GM10248 (cell line): ENCODE measurements at regions not wholly inside any gene's neighbourhood (a gene's known extent, or its start where the extent isn't known, plus 50 kb on each side); places are given as distances from the start of the nearest gene placed in this dataset.
"Not testable (repeated sequence)": the region's sequence is repeated elsewhere in the genome, so short reads cannot be mapped to it uniquely, and the experiment has no call there.

Experiments
- CTCF ChIA-PET: fragments of 300-600 bp; sonication (Branson Sonifier 250); formaldehyde crosslinking; extraction: SDS; loops from one replicate; lab custom pipeline; 2021; ENCODE audit warnings: antibody characterized with exemption; lab: Yijun Ruan, JAX
- POLR2A ChIA-PET: fragments of 350-650 bp; sonication (Branson Sonifier 250); formaldehyde crosslinking; extraction: SDS; loops from one replicate; lab custom pipeline; 2020; ENCODE audit warnings: antibody characterized with exemption; lab: Yijun Ruan, JAX
- DNase-seq: peaks from one replicate; pipeline ENCODE4 v3.0.0; 2012; ENCODE audit errors: extremely low spot score
- CTCF ChIP-seq: IDR thresholded peaks from 2 replicates; pipeline ENCODE4 v1.5.1; 2012; ENCODE audit warnings: mild to moderate bottlenecking, low read depth; ENCODE audit errors: extremely low read depth, missing control alignments, control extremely low read depth

DNA sequence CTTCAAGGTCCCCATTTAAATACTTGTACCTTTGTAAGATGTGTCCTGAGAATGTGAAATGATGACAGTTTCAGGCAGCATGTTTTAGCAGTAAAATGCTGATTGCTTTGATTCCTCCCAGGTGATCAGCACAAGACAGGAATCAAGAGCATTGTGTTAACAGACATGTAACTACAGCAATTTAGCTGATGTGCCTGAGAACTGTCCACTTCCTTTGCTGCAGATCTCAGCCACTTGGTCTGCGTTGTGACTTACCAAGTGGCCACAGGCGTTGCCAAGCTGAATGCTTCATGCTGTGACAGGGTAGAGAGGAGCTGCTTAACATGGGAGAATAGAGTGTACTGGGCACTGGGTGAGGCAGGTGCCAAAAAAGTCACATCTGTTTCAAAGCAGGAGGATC is 767.0 kb upstream of the POU3F2 start:
- no peak for DNase-seq
- ChIA-PET POLR2A (no interaction called here), CTCF (interaction anchor here (0.8 to 1.1 kb wide), 2 partner anchors 14 to 21 kb away, joined by 3 read pairs; no protein-coding TSS in a partner anchor)
- TF ChIP-seq CTCF = no peak

DNA sequence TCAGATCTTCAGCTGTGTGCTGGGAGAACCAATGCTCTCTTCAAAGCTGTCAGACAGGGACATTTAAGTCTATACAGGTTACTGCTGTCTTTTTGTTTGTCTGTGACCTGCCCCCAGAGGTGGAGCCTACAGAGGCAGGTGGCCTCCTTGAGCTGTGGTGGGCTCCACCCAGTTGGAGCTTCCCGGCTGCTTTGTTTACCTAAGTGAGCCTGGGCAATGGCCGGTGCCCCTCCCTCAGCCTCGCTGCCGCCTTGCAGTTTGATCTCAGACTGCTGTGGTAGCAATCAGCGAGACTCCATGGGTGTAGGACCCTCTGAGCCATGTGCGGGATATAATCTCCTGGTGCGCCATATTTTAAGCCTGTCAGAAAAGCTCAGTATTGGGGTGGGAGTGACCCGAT is 745.8 kb upstream of the POU3F2 start:
- POLR2A ChIA-PET, DNase-seq: not testable (repeated sequence)
- CTCF ChIA-PET = interaction anchor here (1.5 kb wide), 1 partner anchor 15 kb away, joined by 4 read pairs; no protein-coding TSS in a partner anchor

- POLR2A ChIA-PET = no interaction called here
- CTCF ChIA-PET = no interaction called here
- DNase-seq = no peak
- no peak for TF ChIP-seq CTCF
Observed at GRCh38 chr6:98092331-98092730, 742.0 kb upstream of the POU3F2 start.

GRCh38 chr6:98094696-98095095 is 739.7 kb upstream of the POU3F2 start:
- CTCF ChIA-PET = no interaction called here
- TF ChIP-seq CTCF = no peak
- POLR2A ChIA-PET = no interaction called here
- no peak for DNase-seq

DNA sequence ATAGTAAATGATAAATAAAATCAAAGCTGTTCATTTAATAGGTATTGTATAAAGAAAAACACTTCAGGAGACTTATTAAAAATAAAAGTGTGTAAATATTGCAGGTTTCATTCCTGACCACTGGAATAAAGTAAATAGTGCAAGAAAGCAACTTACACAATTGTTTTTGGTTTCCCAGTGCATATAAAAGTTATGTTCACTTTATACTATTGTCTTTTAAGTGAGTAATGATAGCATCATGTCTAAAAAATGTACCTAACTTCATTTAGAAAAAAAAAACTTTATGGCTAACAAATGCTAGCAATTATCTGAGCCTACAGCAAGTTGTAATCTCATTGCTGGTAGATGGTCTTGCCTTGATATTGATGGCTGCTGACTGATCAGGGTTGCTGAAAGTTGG is 726.6 kb upstream of the POU3F2 start:
- ChIA-PET CTCF (no interaction called here), POLR2A (no interaction called here)
- no peak for DNase-seq
- no peak for TF ChIP-seq CTCF

DNA sequence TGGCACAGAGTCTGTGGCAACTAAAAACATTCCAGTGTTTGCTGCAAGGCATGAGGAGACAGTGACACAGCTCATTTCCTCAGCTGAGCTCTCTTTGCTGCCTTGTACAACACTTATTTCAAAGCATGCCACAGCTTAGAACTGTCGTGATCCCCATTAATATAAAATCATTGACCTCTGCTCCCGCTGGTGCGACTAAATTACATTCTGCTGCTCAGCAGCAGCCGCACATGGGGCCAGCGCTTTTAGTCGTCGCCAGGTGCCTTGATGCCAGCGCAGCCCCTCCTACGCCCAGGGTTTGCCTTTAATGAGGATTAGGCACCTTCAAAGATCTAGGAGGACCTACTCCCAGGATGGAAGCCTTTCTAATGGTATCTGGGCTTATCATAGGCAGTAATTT is 717.9 kb upstream of the POU3F2 start:
- POLR2A ChIA-PET = no interaction called here
- TF ChIP-seq CTCF = no peak
- CTCF ChIA-PET = no interaction called here
- DNase-seq = no peak

- CTCF ChIA-PET = no interaction called here
- DNase-seq = no peak
- POLR2A ChIA-PET = no interaction called here
- TF ChIP-seq CTCF = no peak
Observed at GRCh38 chr6:98117068-98117467, 717.3 kb upstream of the POU3F2 start.
